HPDE6-E6E7 (cell line): ENCODE measurements at regions not wholly inside any gene's neighbourhood (a gene's known extent, or its start where the extent isn't known, plus 50 kb on each side); places are given as distances from the start of the nearest gene placed in this dataset.

Experiments used
- DNase-seq: peaks from one replicate; pipeline ENCODE4 v3.0.0; 2011; ENCODE audit warnings: missing footprints; ENCODE audit errors: extremely low spot score

GRCh38 chr1:165073185-165074007, 283.1 kb downstream of the LMX1A start:
- peak; percentile 38 for DNase-seq

GRCh38 chr1:165070675-165071074, 285.8 kb downstream of the LMX1A start:
- DNase-seq: no peak

- DNase-seq: no peak
Observed at GRCh38 chr1:165069829-165070228, 286.7 kb downstream of the LMX1A start.

- no peak for DNase-seq
Observed at GRCh38 chr1:165068741-165069140, 287.8 kb downstream of the LMX1A start.

GRCh38 chr1:165067829-165068228, 288.7 kb downstream of the LMX1A start:
- DNase-seq: no peak

GRCh38 chr1:165063181-165063965, 293.1 kb downstream of the LMX1A start:
- DNase-seq: no peak

GRCh38 chr1:165062346-165062745, 294.2 kb downstream of the LMX1A start:
- DNase-seq: no peak

- no peak for DNase-seq
Observed at GRCh38 chr1:165060285-165060793, 296.2 kb downstream of the LMX1A start.

GRCh38 chr1:165057956-165058355, 298.6 kb downstream of the LMX1A start:
- DNase-seq: no peak

- no peak for DNase-seq
Observed at GRCh38 chr1:165056914-165057313, 299.6 kb downstream of the LMX1A start.

GRCh38 chr1:165055581-165055980, 300.9 kb downstream of the LMX1A start:
- no peak for DNase-seq

GRCh38 chr1:165054627-165055026, 301.9 kb downstream of the LMX1A start:
- DNase-seq: no peak

GRCh38 chr1:165053351-165053750, 303.2 kb downstream of the LMX1A start:
- no peak for DNase-seq

- DNase-seq: no peak
Observed at GRCh38 chr1:165052936-165053335, 303.6 kb downstream of the LMX1A start.

- no peak for DNase-seq
Observed at GRCh38 chr1:165052431-165052830, 304.1 kb downstream of the LMX1A start.

GRCh38 chr1:165050246-165050645, 306.3 kb downstream of the LMX1A start:
- no peak for DNase-seq

- no peak for DNase-seq
Observed at GRCh38 chr1:165047994-165048393, 308.5 kb downstream of the LMX1A start.

- DNase-seq: no peak
Observed at GRCh38 chr1:165045902-165046301, 310.6 kb downstream of the LMX1A start.

- DNase-seq: no peak
Observed at GRCh38 chr1:165040641-165041040, 315.9 kb downstream of the LMX1A start.

- no peak for DNase-seq
Observed at GRCh38 chr1:165039996-165040395, 316.5 kb downstream of the LMX1A start.

- DNase-seq: no peak
Observed at GRCh38 chr1:165036403-165036802, 320.1 kb downstream of the LMX1A start.

GRCh38 chr1:165034136-165034809, 322.2 kb downstream of the LMX1A start:
- no peak for DNase-seq
